ENCODE measurements at regions not wholly inside any gene's neighbourhood (a gene's known extent, or its start where the extent isn't known, plus 50 kb on each side); places are given as distances from the start of the nearest gene placed in this dataset.

DNA sequence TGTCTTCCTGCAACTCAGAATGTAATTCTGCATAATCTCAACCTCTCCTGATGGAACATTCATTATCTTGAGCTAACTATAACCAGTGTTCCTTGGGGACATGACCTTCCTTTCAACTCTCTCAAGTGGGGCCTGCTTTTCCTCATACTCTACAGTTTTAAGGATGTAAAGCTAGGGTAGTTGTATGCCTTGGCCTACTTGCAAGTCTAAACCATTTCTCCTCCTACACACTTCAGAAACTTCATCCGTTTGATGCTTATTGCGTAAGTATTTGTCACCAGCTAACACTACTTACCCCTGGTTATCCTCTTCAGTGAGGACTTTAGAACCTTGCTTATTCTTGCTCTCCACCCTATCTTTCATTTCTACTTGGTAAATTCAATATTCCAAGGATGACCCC, 548.9 kb downstream of the HINT1 start:
- TF ChIP-seq POLR2AphosphoS5 (IDR thresholded peaks at IDR 0.05; ENCODE audit: borderline replicate concordance, low read depth, low read length) (no peak), EZH2 (IDR thresholded peaks at IDR 0.05) (no peak), FOXP2 (optimal IDR thresholded peaks at IDR 0.05; ENCODE audit: control extremely low read depth, extremely low read length, insufficient read depth) (no peak)
